ENCODE measurements at regions not wholly inside any gene's neighbourhood (a gene's known extent, or its start where the extent isn't known, plus 50 kb on each side); places are given as distances from the start of the nearest gene placed in this dataset.

DNA sequence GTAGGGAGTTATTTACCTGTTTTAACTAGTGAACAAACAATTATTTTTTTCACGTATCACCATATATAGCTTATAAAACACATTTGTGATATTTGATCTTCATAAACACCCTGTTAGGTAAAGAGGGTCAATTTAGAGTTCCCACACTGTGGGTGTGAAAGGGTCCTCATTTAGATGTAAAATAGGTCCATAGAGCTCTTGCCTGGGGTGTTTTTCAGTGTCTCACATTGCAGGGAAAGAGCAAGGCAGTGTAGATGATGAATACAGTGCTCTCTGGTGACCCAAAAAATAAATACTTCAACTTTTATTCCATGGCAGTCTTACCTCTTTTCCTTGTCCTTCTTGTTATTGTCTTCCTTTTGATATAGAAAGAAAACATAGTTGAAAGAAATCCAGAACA lies 403.2 kb upstream of the SGCD start:
- Histone ChIP-seq H3K4me3 (ENCODE audit: low read length) (no peak overlapping the region), H3K9me3 (ENCODE audit: low read length) (no peaks in the 10 kb centered on the region), H3K4me1 (ENCODE audit: insufficient read depth, low read length) (no peaks in the 10 kb centered on the region), H3K36me3 (ENCODE audit: insufficient read depth, low read length) (no peaks in the 10 kb centered on the region), H2AFZ (ENCODE audit: low read depth, low read length) (no peak overlapping the region), H3K27me3 (ENCODE audit: insufficient read depth, low read length) (no peaks in the 10 kb centered on the region)

DNA sequence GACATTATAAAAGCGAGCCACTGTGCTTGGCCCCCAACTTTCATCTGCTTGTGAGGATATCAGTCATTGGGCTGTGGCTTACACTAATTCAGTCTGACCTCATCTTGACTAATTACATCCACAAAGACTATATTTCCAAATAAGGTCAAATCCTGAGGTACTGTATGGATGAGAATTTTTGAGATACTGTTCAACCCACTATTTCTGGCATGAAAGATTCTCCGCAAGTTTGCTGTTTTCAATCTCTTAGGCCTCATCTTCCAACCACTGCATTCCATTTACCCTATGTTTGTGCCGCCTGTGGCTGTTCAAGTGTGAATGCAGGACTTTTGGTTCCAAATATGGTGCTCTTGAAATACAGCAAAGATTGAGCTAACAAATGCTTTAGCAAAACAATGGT lies 400.9 kb upstream of the SGCD start:
- Histone ChIP-seq H3K36me3 (ENCODE audit: insufficient read depth, low read length) (no peaks in the 10 kb centered on the region), H3K9me3 (ENCODE audit: low read length) (no peaks in the 10 kb centered on the region), H3K27me3 (ENCODE audit: insufficient read depth, low read length) (no peaks in the 10 kb centered on the region)

DNA sequence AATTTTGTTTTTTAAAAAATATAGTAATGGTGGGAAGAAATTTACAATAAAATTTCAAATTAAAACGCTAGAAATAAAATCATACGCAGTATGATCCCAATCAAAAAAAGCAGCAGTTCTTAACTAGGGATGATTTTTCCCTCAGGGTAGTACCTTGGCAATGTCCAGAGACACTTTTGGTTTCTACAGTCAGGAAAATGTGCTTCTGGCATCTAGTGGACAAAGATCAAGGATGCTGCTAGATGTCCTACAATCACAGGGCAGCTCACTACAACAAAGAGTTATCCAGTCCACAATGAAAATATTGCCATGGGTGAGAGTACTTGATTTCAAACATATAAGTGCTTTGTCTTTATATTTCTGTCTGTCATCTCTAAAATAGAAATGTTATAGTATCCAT lies 400.2 kb upstream of the SGCD start:
- Histone ChIP-seq H3K4me1 (ENCODE audit: insufficient read depth, low read length) (no peaks in the 10 kb centered on the region), H2AFZ (ENCODE audit: low read depth, low read length) (no peak overlapping the region), H3K4me3 (ENCODE audit: low read length) (no peak overlapping the region), H3K9me3 (ENCODE audit: low read length) (no peaks in the 10 kb centered on the region), H3K27me3 (ENCODE audit: insufficient read depth, low read length) (no peaks in the 10 kb centered on the region), H3K36me3 (ENCODE audit: insufficient read depth, low read length) (no peaks in the 10 kb centered on the region)

More for the DNA sequence above, 400.9 kb upstream of the SGCD start:
- Histone ChIP-seq H2AFZ (ENCODE audit: low read depth, low read length) (no peak overlapping the region), H3K4me3 (ENCODE audit: low read length) (no peak overlapping the region), H3K4me1 (ENCODE audit: insufficient read depth, low read length) (no peaks in the 10 kb centered on the region)

DNA sequence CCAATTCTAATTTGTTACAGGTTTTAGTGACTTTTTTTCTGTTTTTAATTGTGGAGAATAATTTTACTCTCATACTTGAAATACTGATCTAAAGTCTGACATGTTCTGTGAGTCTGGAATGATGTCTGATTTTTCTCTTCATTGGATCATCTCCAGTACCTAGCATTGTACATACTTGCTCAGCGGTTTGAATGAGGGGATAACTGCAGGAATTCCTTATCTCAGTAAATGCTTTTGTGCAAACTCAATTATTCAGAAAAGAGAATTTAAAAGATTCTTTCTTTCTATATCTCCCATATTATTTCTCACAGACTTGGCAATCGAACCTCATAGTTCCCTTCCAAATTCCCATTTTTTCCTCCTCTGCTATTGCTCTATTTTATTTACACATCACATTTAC lies 397.9 kb upstream of the SGCD start:
- Histone ChIP-seq H3K36me3 (ENCODE audit: insufficient read depth, low read length) (no peaks in the 10 kb centered on the region), H3K4me1 (ENCODE audit: insufficient read depth, low read length) (no peaks in the 10 kb centered on the region), H3K27me3 (ENCODE audit: insufficient read depth, low read length) (no peaks in the 10 kb centered on the region), H3K9me3 (ENCODE audit: low read length) (no peaks in the 10 kb centered on the region), H2AFZ (ENCODE audit: low read depth, low read length) (no peak overlapping the region), H3K4me3 (ENCODE audit: low read length) (no peak overlapping the region)

DNA sequence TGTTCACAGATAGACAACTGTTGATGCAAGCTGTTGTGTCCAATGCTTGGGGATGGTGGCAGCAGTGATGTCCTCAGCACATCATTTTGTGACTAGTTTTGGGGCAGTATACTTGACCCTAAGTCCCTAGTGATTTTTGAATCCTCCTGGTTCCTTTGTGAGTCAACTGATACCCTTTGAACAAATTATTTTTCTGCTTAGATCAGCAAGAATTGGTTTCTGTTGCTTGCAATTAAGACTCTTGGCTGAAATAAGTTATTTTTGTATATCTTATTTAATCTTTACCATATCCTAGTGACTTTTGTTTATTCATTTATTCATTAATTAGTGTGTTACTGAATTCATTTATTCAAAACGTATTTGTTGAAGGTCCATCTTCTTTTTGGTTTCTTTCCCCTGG lies 392.0 kb upstream of the SGCD start:
- Histone ChIP-seq H3K4me3 (ENCODE audit: low read length) (no peak overlapping the region), H3K36me3 (ENCODE audit: insufficient read depth, low read length) (no peaks in the 10 kb centered on the region), H3K4me1 (ENCODE audit: insufficient read depth, low read length) (no peaks in the 10 kb centered on the region)

DNA sequence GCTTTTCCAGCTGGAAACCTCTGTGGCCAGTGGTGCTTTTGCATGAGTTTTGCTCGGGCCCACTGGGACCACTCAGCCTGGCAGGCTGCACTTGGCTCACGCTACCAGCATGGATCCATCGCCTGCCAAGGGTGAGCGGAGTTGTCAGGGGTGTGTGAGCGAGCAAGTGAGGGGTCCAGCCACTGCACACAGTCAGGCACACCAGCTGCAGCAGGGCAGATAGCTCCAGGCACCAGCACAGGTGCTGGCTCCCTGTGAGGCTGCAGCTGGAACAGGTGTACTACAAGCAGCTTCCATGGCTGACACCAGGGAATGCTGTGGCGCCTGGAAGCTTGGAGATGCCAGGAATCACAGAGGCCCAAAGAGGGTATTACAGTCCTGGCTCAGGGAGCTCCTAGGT lies 391.2 kb upstream of the SGCD start:
- Histone ChIP-seq H3K4me3 (ENCODE audit: low read length) (no peak overlapping the region), H2AFZ (ENCODE audit: low read depth, low read length) (no peak overlapping the region), H3K27me3 (ENCODE audit: insufficient read depth, low read length) (no peaks in the 10 kb centered on the region), H3K36me3 (ENCODE audit: insufficient read depth, low read length) (no peaks in the 10 kb centered on the region), H3K4me1 (ENCODE audit: insufficient read depth, low read length) (no peaks in the 10 kb centered on the region), H3K9me3 (ENCODE audit: low read length) (no peaks in the 10 kb centered on the region)

More for the DNA sequence above, 392.0 kb upstream of the SGCD start:
- Histone ChIP-seq H2AFZ (ENCODE audit: low read depth, low read length) (no peak overlapping the region), H3K27me3 (ENCODE audit: insufficient read depth, low read length) (no peaks in the 10 kb centered on the region), H3K9me3 (ENCODE audit: low read length) (no peaks in the 10 kb centered on the region)

DNA sequence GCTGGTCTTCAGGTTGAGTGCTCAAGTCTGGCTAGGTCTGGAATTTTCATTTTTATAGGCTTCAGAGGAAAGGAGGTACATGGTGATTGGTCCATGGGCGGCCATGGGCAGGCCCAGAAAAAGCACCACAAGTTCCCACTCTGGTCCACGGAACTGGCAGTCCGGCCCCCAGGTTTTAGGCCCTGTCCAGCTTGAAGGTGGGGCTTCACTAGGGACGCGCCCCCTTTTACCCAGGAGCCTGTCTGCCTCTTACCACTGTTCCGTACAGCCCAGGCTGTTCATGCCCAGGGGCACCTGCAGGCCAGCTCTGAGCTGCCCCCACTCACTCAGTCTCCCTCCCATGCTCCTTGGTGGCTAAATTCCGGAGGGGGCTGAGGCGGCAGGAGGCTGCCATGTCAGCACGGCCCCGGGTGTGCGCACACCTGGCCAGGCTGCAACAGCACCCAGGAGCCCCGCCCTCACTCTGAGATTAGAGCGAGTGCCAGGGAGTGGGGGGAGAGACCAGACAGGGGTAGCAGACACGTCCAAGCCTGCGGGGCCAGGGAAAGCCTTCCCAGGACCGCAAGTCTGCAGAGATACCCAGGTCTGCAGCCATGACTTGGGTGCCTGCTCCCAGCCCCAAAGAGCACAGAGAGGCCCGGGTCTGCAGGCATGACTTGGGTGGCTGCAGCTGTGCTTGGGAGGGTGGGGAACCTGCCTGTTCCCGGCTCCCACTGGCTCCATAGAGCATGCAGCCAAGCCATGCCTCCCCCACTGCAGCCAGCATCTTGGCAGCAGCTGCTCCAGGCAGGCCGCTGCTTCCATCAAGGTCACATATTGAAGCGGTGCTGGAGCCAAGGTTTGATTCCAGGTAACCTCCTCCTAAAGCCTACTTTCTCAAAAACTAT lies 390.2 kb upstream of the SGCD start:
- no peaks in the 10 kb centered on the region for H3K9me3 ChIP-seq (ENCODE audit: low read length)
- no peaks in the 10 kb centered on the region for H3K4me1 ChIP-seq (ENCODE audit: insufficient read depth, low read length)
- H3K4me3 ChIP-seq (ENCODE audit: low read length): no peak overlapping the region

DNA sequence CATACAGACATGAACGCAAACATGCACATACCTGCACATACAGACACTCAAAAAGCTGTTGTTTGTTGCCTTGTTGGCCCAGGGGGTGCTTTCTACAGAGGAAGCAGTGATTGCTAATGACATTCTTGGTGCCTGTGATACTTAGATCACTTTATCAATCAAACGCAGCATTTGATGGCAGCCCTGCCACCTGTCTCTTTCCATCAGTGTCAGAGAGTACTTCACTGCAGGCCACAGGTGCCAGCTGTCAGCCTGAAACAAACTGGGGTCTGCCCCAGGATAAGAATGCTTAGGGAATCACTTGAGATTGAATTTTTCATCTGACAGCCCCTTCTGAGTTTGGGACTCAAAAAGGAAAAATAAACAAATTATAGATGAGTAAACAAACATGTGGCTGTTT lies 388.9 kb upstream of the SGCD start:
- Histone ChIP-seq H3K36me3 (ENCODE audit: insufficient read depth, low read length) (no peaks in the 10 kb centered on the region), H3K4me3 (ENCODE audit: low read length) (no peak overlapping the region), H3K27me3 (ENCODE audit: insufficient read depth, low read length) (no peaks in the 10 kb centered on the region), H3K4me1 (ENCODE audit: insufficient read depth, low read length) (no peaks in the 10 kb centered on the region), H2AFZ (ENCODE audit: low read depth, low read length) (no peak overlapping the region), H3K9me3 (ENCODE audit: low read length) (no peaks in the 10 kb centered on the region)

More for the DNA sequence above, 390.2 kb upstream of the SGCD start:
- H2AFZ ChIP-seq (ENCODE audit: low read depth, low read length): no peak overlapping the region
- H3K27me3 ChIP-seq (ENCODE audit: insufficient read depth, low read length): no peaks in the 10 kb centered on the region
- H3K36me3 ChIP-seq (ENCODE audit: insufficient read depth, low read length): no peaks in the 10 kb centered on the region

DNA sequence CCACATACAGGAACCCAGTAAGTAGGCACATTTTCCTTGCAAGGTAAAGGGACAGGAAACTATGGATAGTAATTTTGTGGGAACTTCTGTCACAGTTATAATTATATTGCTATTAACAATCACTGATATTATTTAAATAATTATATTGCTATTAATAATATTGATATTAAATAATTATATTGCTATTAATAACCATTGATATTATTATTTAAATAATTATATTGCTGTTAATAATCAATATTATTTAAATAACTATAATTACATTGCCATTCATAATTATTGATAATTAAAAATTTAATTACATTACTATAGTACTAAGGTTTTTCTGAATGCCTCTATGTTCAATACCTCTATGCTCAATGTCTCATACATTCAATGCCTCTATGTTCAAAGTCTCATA lies 385.6 kb upstream of the SGCD start:
- H3K9me3 ChIP-seq (ENCODE audit: low read length): no peaks in the 10 kb centered on the region
- no peak overlapping the region for H2AFZ ChIP-seq (ENCODE audit: low read depth, low read length)
- H3K4me1 ChIP-seq (ENCODE audit: insufficient read depth, low read length): no peaks in the 10 kb centered on the region
- no peaks in the 10 kb centered on the region for H3K27me3 ChIP-seq (ENCODE audit: insufficient read depth, low read length)
- no peak overlapping the region for H3K4me3 ChIP-seq (ENCODE audit: low read length)
- no peaks in the 10 kb centered on the region for H3K36me3 ChIP-seq (ENCODE audit: insufficient read depth, low read length)

DNA sequence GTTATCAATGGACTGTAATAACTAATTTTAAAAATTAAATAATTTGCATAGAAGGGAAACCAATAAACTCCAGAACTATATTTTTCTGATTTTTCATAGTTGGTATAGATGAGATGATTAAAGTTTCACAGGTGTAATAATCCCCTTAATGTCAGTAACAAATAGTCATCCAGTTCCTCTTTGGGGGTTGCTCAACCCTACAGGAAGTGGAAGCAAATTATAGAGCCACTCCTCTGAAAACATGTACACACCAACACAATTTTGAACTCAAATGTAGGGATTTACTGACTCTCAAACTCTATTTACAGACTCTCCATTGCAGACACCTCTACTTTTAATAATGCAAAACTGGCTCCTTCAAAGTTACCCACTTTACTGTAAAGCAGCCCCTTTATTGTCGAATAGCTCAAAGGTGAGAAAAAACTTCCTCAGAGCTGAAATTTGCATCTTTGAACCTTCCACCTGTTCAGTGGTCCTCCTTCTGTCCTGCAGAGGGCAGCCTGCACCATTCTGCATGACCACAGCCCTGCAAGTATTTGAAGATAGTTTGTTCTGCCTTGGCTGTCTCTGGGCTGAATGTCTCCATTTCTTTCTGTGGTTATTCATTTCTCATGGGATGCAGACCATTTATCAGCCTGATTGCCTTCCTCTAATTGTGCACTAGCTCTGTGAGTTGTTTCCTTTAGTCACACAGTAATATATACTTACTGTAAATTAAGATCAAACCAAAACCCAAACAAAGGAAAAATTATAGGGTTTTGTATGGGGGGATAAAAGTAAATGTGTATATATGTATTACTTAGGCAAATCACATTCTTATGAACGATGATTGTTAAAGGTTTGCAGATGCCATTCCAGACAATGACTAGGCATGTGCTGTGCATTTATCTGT lies 383.2 kb upstream of the SGCD start:
- no peaks in the 10 kb centered on the region for H3K4me1 ChIP-seq (ENCODE audit: insufficient read depth, low read length)
- no peaks in the 10 kb centered on the region for H3K27me3 ChIP-seq (ENCODE audit: insufficient read depth, low read length)
- no peak overlapping the region for H3K4me3 ChIP-seq (ENCODE audit: low read length)
- H2AFZ ChIP-seq (ENCODE audit: low read depth, low read length): no peak overlapping the region
- H3K9me3 ChIP-seq (ENCODE audit: low read length): no peaks in the 10 kb centered on the region
- no peaks in the 10 kb centered on the region for H3K36me3 ChIP-seq (ENCODE audit: insufficient read depth, low read length)

DNA sequence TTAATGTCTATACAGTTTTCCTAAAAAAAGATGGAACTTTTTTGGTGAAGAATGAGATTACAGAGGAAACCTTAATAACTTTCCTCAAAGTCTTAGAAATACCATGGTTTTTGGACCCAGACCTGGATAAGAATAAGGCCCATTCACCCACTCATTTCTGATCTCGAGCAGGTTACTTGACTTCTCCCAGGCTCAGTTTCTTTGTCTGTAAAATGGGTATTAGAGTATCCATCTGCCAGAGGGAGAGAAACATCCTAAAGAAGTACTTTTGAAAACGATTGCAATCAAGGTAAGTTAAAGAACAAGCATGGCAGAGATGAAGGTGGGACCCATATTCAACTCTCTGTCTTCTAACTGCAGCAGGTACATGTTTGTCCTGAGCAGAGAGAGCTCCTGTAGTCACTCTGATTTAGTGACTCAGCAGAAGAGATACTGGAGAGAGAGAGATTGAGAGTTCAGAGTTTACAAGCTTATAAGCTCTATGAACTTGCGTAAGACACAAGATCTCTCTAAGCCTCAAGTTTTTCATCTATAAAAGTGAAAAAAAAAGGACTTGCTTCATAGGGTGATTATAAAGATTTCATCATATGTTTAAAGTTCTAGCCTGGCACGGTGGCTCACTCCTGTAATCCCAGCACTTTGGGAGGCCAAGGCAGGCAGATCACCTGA lies 379.4 kb upstream of the SGCD start:
- no peaks in the 10 kb centered on the region for H3K4me1 ChIP-seq (ENCODE audit: insufficient read depth, low read length)
- no peak overlapping the region for H2AFZ ChIP-seq (ENCODE audit: low read depth, low read length)
- no peak overlapping the region for H3K4me3 ChIP-seq (ENCODE audit: low read length)
- H3K27me3 ChIP-seq (ENCODE audit: insufficient read depth, low read length): no peaks in the 10 kb centered on the region
- no peaks in the 10 kb centered on the region for H3K9me3 ChIP-seq (ENCODE audit: low read length)
- no peaks in the 10 kb centered on the region for H3K36me3 ChIP-seq (ENCODE audit: insufficient read depth, low read length)

DNA sequence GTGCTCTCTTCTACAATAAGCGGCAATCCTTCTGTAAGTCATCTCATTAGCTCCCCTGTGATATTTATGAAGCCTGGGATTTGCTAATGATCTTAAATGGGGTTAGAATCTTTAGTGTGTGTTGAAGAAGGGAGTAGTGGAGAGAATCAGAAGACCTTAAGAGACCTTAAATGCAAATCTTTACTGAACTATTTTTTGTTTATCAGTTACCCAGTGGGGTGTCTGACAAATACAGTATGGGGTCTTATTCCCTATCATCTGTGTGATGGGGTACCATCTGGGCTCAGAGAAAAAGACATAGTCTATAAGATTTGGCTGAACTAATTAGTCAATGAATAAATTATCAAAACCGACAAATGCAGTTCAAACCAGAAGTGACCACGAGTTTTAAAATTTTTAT lies 378.4 kb upstream of the SGCD start:
- Histone ChIP-seq H3K27me3 (ENCODE audit: insufficient read depth, low read length) (no peaks in the 10 kb centered on the region), H2AFZ (ENCODE audit: low read depth, low read length) (no peak overlapping the region)

More for the DNA sequence above, 378.4 kb upstream of the SGCD start:
- Histone ChIP-seq H3K9me3 (ENCODE audit: low read length) (no peaks in the 10 kb centered on the region), H3K4me3 (ENCODE audit: low read length) (no peak overlapping the region), H3K36me3 (ENCODE audit: insufficient read depth, low read length) (no peaks in the 10 kb centered on the region), H3K4me1 (ENCODE audit: insufficient read depth, low read length) (no peaks in the 10 kb centered on the region)
